HCT116 (cell line): ENCODE measurements at regions not wholly inside any gene's neighbourhood (a gene's known extent, or its start where the extent isn't known, plus 50 kb on each side); places are given as distances from the start of the nearest gene placed in this dataset.

Source experiments
- ATAC-seq: fragments of 200-7000 bp; cut with Tn5 transposase; 2 replicates; pipeline ENCODE4 v1.9.1; 2020; ENCODE audit warnings: mild to moderate bottlenecking, moderate library complexity
- BruUV-seq: library from RNA; stranded (reverse); fragments of 400-500 nt; replicated peaks from 2 replicates; lab custom pipeline; 2021; lab: Mats Ljungman, UMichigan
- CTCF ChIA-PET: fragments of 300-600 bp; sonication (Branson Sonifier 250); formaldehyde crosslinking; loops from one replicate; lab custom pipeline; 2021; ENCODE audit warnings: antibody characterized with exemption; lab: Charles Lee
- POLR2A ChIA-PET: fragments of 300-600, 350-600 bp; sonication (Branson Sonifier 250); formaldehyde crosslinking; loops from one replicate; lab custom pipeline; 2021; ENCODE audit warnings: antibody characterized with exemption; lab: Charles Lee
- RAD21 ChIA-PET, 2 experiments: fragments of 300-600 bp; sonication (Branson Sonifier 250); formaldehyde crosslinking; loops; one replicate each; lab custom pipeline; 2023; ENCODE audit warnings: low total read pairs in 2 of 2; ENCODE audit not compliant: uncharacterized antibody in 2 of 2, unreplicated experiment in 2 of 2, low non-redundant PET in 1 of 2; lab: Charles Lee
- DNase-seq: peaks from one replicate; pipeline ENCODE4 v3.0.0-alpha.2; 2010; ENCODE audit warnings: low read depth, low spot score
- H2AFZ ChIP-seq: fragments of 200-600 bp; shearing (Covaris generic), sonication (generic); 2 replicates; pipeline ENCODE4 v1.6.1; 2017; ENCODE audit warnings: low read depth, mixed run types, mixed read lengths, antibody characterized with exemption, low read length; ENCODE audit not compliant: poor library complexity, severe bottlenecking
- H3K27ac ChIP-seq: 2 replicates; pipeline ENCODE4 v1.5.1; 2012; ENCODE audit warnings: low read depth, low read length
- H3K27me3 ChIP-seq: fragments of 200-600 bp; sonication (generic); 2 replicates; pipeline ENCODE4 v1.6.1; 2016; ENCODE audit warnings: mixed run types, low read length, mixed read lengths; ENCODE audit not compliant: insufficient read depth
- H3K36me3 ChIP-seq, 2 experiments: fragments of 200-500 bp in 1 of 2; fragments of 200-600 bp in 1 of 2; sonication (Bioruptor generic) in 1 of 2; sonication (generic) in 1 of 2; 2 replicates each; pipeline versions ENCODE4 v1.5.1 to v1.6.1; 2014 to 2016; ENCODE audit warnings: low read length in 2 of 2, inconsistent platforms in 1 of 2, mixed read lengths in 1 of 2, mixed run types in 1 of 2; ENCODE audit not compliant: insufficient read depth in 2 of 2, control insufficient read depth in 1 of 2
- H3K4me1 ChIP-seq, 2 experiments: fragments of 200-600 bp in 1 of 2; sonication (generic) in 1 of 2; 2 replicates each; pipeline versions ENCODE4 v1.5.1 to v1.6.1; 2012 to 2017; ENCODE audit warnings: low read length in 2 of 2, inconsistent platforms in 1 of 2, mild to moderate bottlenecking in 1 of 2, mixed read lengths in 1 of 2, mixed run types in 1 of 2, moderate library complexity in 1 of 2; ENCODE audit not compliant: insufficient read depth in 2 of 2, control insufficient read depth in 1 of 2
- H3K4me2 ChIP-seq: fragments of 200-600 bp; sonication (generic); 2 replicates; pipeline ENCODE4 v1.6.1; 2017; ENCODE audit warnings: mixed run types, low read length, mixed read lengths
- H3K4me3 ChIP-seq, 2 experiments: fragments of 200-600 bp in 1 of 2; sonication (generic) in 1 of 2; replicated peaks in 1 of 2; 2 replicates each; pipeline ENCODE4 v1.5.1; 2011 to 2016; ENCODE audit warnings: low read length in 2 of 2, control low read depth in 1 of 2, low read depth in 1 of 2, mild to moderate bottlenecking in 1 of 2, mixed read lengths in 1 of 2, mixed run types in 1 of 2
- H3K79me2 ChIP-seq: fragments of 200-600 bp; sonication (generic); 2 replicates; pipeline ENCODE4 v1.6.1; 2017; ENCODE audit warnings: mild to moderate bottlenecking, mixed run types, low read length, moderate library complexity, mixed read lengths; ENCODE audit not compliant: insufficient read depth
- H3K9ac ChIP-seq: fragments of 200-600 bp; sonication (generic); 2 replicates; pipeline ENCODE4 v1.6.1; 2016; ENCODE audit warnings: low read length, mixed read lengths
- H3K9me2 ChIP-seq: fragments of 200-600 bp; sonication (generic), shearing (Covaris generic); 2 replicates; pipeline ENCODE4 v1.6.1; 2017; ENCODE audit warnings: mixed run types, mild to moderate bottlenecking, moderate library complexity; ENCODE audit not compliant: insufficient read depth
- H3K9me3 ChIP-seq, 2 experiments: fragments of 200-500 bp in 1 of 2; fragments of 200-600 bp in 1 of 2; sonication (Bioruptor generic) in 1 of 2; sonication (generic) in 1 of 2; 2 replicates each; pipeline ENCODE4 v1.6.1; 2014 to 2017; ENCODE audit warnings: low read length in 2 of 2, mixed read lengths in 2 of 2, inconsistent platforms in 1 of 2, low read depth in 1 of 2, mild to moderate bottlenecking in 1 of 2, mixed run types in 1 of 2, moderate library complexity in 1 of 2; ENCODE audit not compliant: control insufficient read depth in 1 of 2, insufficient read depth in 1 of 2
- H4K20me1 ChIP-seq: fragments of 200-600 bp; sonication (generic), shearing (Covaris generic); 2 replicates; pipeline ENCODE4 v1.6.1; 2017; ENCODE audit warnings: mixed run types, mild to moderate bottlenecking, moderate library complexity; ENCODE audit not compliant: insufficient read depth
- CBX3 ChIP-seq: IDR thresholded peaks from 2 replicates; pipeline ENCODE4 v1.6.1; 2012; ENCODE audit warnings: low read depth
- CEBPB ChIP-seq: IDR thresholded peaks from 2 replicates; pipeline ENCODE4 v1.6.1; 2012; ENCODE audit warnings: low read depth
- EGR1 ChIP-seq: IDR thresholded peaks from 2 replicates; pipeline ENCODE4 v1.6.1; 2012; ENCODE audit warnings: low read depth
- EZH2 ChIP-seq: fragments of 200-600 bp; sonication (generic); IDR thresholded peaks from 2 replicates; pipeline ENCODE4 v1.6.1; 2017; ENCODE audit warnings: antibody characterized with exemption, mixed run types
- FOSL1 ChIP-seq: IDR thresholded peaks from 2 replicates; pipeline ENCODE4 v1.6.1; 2012; ENCODE audit warnings: low read depth
- JUND ChIP-seq: IDR thresholded peaks from 2 replicates; pipeline ENCODE4 v1.6.1; 2012
- POLR2A ChIP-seq: IDR thresholded peaks from 2 replicates; pipeline ENCODE4 v1.7.0; 2011; ENCODE audit warnings: borderline replicate concordance; ENCODE audit not compliant: insufficient read depth, insufficient read length; ENCODE audit errors: extremely low read depth
- POLR2AphosphoS5 ChIP-seq: IDR thresholded peaks from 2 replicates; pipeline ENCODE4 v1.6.1; 2011; ENCODE audit warnings: mild to moderate bottlenecking, low read depth, low read length, moderate library complexity
- RAD21 ChIP-seq: IDR thresholded peaks from 2 replicates; pipeline ENCODE4 v1.6.1; 2012; ENCODE audit warnings: low read depth, mild to moderate bottlenecking
- REST ChIP-seq: IDR thresholded peaks from 2 replicates; pipeline ENCODE4 v1.6.1; 2012; ENCODE audit warnings: low read depth
- SIN3A ChIP-seq: IDR thresholded peaks from 2 replicates; pipeline ENCODE4 v1.6.1; 2012; ENCODE audit warnings: low read depth
- SP1 ChIP-seq: IDR thresholded peaks from 2 replicates; pipeline ENCODE4 v1.6.1; 2012; ENCODE audit warnings: low read depth
- SRF ChIP-seq: IDR thresholded peaks from 2 replicates; pipeline ENCODE4 v1.6.1; 2012; ENCODE audit warnings: low read depth
- TCF7L2 ChIP-seq: IDR thresholded peaks from 2 replicates; pipeline ENCODE4 v1.7.0; 2011; ENCODE audit warnings: borderline replicate concordance, inconsistent platforms; ENCODE audit not compliant: insufficient read depth, insufficient read length; ENCODE audit errors: extremely low read depth
- YY1 ChIP-seq: IDR thresholded peaks from 2 replicates; pipeline ENCODE4 v1.6.1; 2011; ENCODE audit warnings: low read length, low read depth, moderate library complexity, mild to moderate bottlenecking; ENCODE audit not compliant: insufficient replicate concordance; ENCODE audit errors: extremely low read depth
- ZFX ChIP-seq: fragments of 450-650 bp; IDR thresholded peaks from 2 replicates; pipeline ENCODE4 v1.6.1; 2017
- ZNF274 ChIP-seq: fragments of 200-500 bp; sonication (Bioruptor generic); IDR thresholded peaks from 2 replicates; pipeline ENCODE4 v1.6.1; 2014; ENCODE audit warnings: mild to moderate bottlenecking, low read depth, low read length, inconsistent platforms
- intact Hi-C: fragments of 100-400 bp; cut with micrococcal nuclease; formaldehyde crosslinking; loops from 2 replicates; pipeline ENCODE4 v1.10.0; 2022
- TF ChIP-seq, protein P1 (sequence below): IDR thresholded peaks from 2 replicates; pipeline ENCODE4 v1.6.1; 2011; ENCODE audit warnings: mild to moderate bottlenecking, low read length, moderate library complexity; ENCODE audit not compliant: insufficient replicate concordance; ENCODE audit errors: extremely low read depth
- TF ChIP-seq, protein P2 (sequence below): IDR thresholded peaks from 2 replicates; pipeline ENCODE4 v1.6.1; 2012

DNA sequence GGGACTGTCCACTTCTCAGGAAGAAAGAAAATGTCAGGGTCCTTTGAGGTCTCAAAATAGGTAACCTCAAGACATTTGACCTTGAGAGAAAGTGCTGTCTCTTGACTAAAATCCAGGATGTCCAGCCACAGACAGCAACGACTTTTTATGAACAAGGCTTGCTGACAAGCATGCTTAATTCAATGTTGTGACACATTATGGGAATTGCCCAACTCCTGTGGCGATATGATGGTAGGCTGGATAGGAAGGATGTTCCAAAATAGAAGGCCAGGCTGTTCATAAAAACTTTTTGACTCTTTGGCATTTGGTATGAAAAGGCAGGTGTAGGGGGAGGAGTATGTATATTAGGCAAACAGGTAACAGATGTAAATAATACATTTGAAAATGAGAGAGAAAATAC, 50.8 kb upstream of the EDNRA start:
- Histone ChIP-seq H2AFZ (no peak overlapping the region), H3K4me1 (no peaks in the 10 kb centered on the region), H3K27ac (no peak overlapping the region), H3K9me3 (peaks cover 0 to 4% of the 10 kb centered on the region in 2 experiments; a peak in 1 of 4 replicates), H3K9ac (no peak overlapping the region), H3K9me2 (no peaks in the 10 kb centered on the region), H3K79me2 (no peaks in the 10 kb centered on the region), H3K27me3 (no peaks in the 10 kb centered on the region), H3K4me2 (no peak overlapping the region), H4K20me1 (no peaks in the 10 kb centered on the region), H3K36me3 (no peaks in the 10 kb centered on the region), H3K4me3 (no peak overlapping the region)
- no peak for DNase-seq
- TF ChIP-seq SRF (no peak), EZH2 (no peak), EGR1 (no peak), CEBPB (no peak), SIN3A (no peak), REST (no peak), ZNF274 (no peak), YY1 (no peak), POLR2AphosphoS5 (no peak), SP1 (no peak), JUND (no peak), ZFX (no peak), CBX3 (no peak), POLR2A (no peak), TCF7L2 (no peak), FOSL1 (no peak), RAD21 (no peak)
- TF ChIP-seq, protein P1, sequence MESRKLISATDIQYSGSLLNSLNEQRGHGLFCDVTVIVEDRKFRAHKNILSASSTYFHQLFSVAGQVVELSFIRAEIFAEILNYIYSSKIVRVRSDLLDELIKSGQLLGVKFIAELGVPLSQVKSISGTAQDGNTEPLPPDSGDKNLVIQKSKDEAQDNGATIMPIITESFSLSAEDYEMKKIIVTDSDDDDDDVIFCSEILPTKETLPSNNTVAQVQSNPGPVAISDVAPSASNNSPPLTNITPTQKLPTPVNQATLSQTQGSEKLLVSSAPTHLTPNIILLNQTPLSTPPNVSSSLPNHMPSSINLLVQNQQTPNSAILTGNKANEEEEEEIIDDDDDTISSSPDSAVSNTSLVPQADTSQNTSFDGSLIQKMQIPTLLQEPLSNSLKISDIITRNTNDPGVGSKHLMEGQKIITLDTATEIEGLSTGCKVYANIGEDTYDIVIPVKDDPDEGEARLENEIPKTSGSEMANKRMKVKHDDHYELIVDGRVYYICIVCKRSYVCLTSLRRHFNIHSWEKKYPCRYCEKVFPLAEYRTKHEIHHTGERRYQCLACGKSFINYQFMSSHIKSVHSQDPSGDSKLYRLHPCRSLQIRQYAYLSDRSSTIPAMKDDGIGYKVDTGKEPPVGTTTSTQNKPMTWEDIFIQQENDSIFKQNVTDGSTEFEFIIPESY, result no peak
- TF ChIP-seq, protein P2, sequence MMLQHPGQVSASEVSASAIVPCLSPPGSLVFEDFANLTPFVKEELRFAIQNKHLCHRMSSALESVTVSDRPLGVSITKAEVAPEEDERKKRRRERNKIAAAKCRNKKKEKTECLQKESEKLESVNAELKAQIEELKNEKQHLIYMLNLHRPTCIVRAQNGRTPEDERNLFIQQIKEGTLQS, result no peak
- no peak for ATAC-seq
- no TSS peak for BruUV-seq
- ChIA-PET POLR2A (no interaction called here), RAD21 (no interaction called here), CTCF (interaction anchor here (1.0 kb wide), 1 partner anchor 23 kb away, joined by 4 read pairs; no protein-coding TSS in a partner anchor)
- intact Hi-C loops, result no loop called here
